Esophagus muscularis mucosa (tissue), 3 donors: ENCODE measurements at regions not wholly inside any gene's neighbourhood (a gene's known extent, or its start where the extent isn't known, plus 50 kb on each side); places are given as distances from the start of the nearest gene placed in this dataset.

ENCODE experiments used
- POLR2A ChIP-seq: fragments of 450-650 bp; IDR thresholded peaks from one replicate; pipeline ENCODE4 v1.6.1; 2017; ENCODE audit warnings: antibody characterized with exemption, moderate library complexity, mild to moderate bottlenecking, low read depth
- POLR2AphosphoS5 ChIP-seq, 2 donors: sonication (generic); formaldehyde crosslinking; IDR thresholded peaks; one replicate each; pipeline ENCODE4 v1.6.1; 2017; ENCODE audit warnings: antibody characterized with exemption in 2 of 2
- TF ChIP-seq, protein P1 (sequence below), 3 experiments: fragments of 200-600 bp in 2 of 3; fragments of 450-650 bp in 1 of 3; sonication (generic) in 2 of 3; IDR thresholded peaks; one replicate each; pipeline ENCODE4 v1.5.1; 2017 to 2019; ENCODE audit warnings: antibody characterized with exemption in 3 of 3, mild to moderate bottlenecking in 2 of 3, moderate library complexity in 1 of 3

DNA sequence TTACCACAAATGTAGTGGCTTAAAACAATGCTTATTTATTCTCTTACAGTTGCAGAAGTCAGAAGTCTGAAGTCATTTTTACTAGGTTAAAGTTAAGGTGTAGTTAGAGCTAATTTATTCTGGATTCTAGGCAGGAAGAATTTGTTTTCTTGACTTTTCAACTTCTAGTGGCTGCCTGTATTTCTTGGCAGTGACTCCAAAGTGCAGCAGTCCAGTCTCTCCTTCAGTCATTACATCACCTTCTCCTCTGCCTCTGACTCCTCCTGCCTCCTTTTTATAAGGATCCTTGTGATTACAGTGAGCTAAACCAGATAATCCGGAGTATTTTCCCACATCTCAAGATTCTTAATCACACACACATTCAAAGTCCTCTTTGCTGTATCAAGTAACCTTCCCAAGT lies 581.4 kb downstream of the KCNA4 start:
- TF ChIP-seq, protein P1, sequence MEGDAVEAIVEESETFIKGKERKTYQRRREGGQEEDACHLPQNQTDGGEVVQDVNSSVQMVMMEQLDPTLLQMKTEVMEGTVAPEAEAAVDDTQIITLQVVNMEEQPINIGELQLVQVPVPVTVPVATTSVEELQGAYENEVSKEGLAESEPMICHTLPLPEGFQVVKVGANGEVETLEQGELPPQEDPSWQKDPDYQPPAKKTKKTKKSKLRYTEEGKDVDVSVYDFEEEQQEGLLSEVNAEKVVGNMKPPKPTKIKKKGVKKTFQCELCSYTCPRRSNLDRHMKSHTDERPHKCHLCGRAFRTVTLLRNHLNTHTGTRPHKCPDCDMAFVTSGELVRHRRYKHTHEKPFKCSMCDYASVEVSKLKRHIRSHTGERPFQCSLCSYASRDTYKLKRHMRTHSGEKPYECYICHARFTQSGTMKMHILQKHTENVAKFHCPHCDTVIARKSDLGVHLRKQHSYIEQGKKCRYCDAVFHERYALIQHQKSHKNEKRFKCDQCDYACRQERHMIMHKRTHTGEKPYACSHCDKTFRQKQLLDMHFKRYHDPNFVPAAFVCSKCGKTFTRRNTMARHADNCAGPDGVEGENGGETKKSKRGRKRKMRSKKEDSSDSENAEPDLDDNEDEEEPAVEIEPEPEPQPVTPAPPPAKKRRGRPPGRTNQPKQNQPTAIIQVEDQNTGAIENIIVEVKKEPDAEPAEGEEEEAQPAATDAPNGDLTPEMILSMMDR (IDR thresholded peaks at IDR 0.05) = no peak
- no peak for TF ChIP-seq POLR2AphosphoS5 (IDR thresholded peaks at IDR 0.05)
- TF ChIP-seq POLR2A = no peak
